ENCODE measurements at regions not wholly inside any gene's neighbourhood (a gene's known extent, or its start where the extent isn't known, plus 50 kb on each side); places are given as distances from the start of the nearest gene placed in this dataset.

- H2AFZ ChIP-seq (ENCODE audit: low read length), result no peak overlapping the region
- no peak overlapping the region for H3K4me3 ChIP-seq (ENCODE audit: low read length, poor library complexity, severe bottlenecking)
- H3K9me2 ChIP-seq (replicated peaks; ENCODE audit: low read depth, low read length), result no peaks in the 10 kb centered on the region
- no peaks in the 10 kb centered on the region for H3K27me3 ChIP-seq (ENCODE audit: insufficient read depth, low read length, poor library complexity, severe bottlenecking)
- no peaks in the 10 kb centered on the region for H4K20me1 ChIP-seq (ENCODE audit: insufficient read depth, low read length, poor library complexity, severe bottlenecking)
- no peaks in the 10 kb centered on the region for H3K4me1 ChIP-seq (ENCODE audit: insufficient read depth, low read length, poor library complexity, severe bottlenecking)
- no peak for TF ChIP-seq CTCF (conservative IDR thresholded peaks at IDR 0.05; ENCODE audit: low read length)
- TF ChIP-seq EZH2phosphoT487 (IDR thresholded peaks at IDR 0.05; ENCODE audit: borderline replicate concordance), result no peak
- no peaks in the 10 kb centered on the region for H3K79me2 ChIP-seq (ENCODE audit: insufficient read depth, low read length)
- no peaks in the 10 kb centered on the region for H3K36me3 ChIP-seq (ENCODE audit: insufficient read depth, low read length)
- H3K9me3 ChIP-seq (ENCODE audit: insufficient read depth, low read depth, low read length), result no peaks in the 10 kb centered on the region
- no peak overlapping the region for H3K9ac ChIP-seq (ENCODE audit: low read depth, low read length, poor library complexity, severe bottlenecking)
- H3K4me2 ChIP-seq (ENCODE audit: low read depth, low read length, poor library complexity, severe bottlenecking), result no peak overlapping the region
- H3F3A ChIP-seq (ENCODE audit: low read depth), result no peaks in the 10 kb centered on the region
These were observed 576.4 kb upstream of the SLIT2 start for GRCh38 chr4:19675172-19675811.

- Histone ChIP-seq H2AFZ (ENCODE audit: low read length) (no peak overlapping the region), H3K36me3 (ENCODE audit: insufficient read depth, low read length) (no peaks in the 10 kb centered on the region), H4K20me1 (ENCODE audit: insufficient read depth, low read length, poor library complexity, severe bottlenecking) (no peaks in the 10 kb centered on the region), H3K79me2 (ENCODE audit: insufficient read depth, low read length) (no peaks in the 10 kb centered on the region), H3K4me3 (ENCODE audit: low read length, poor library complexity, severe bottlenecking) (no peak overlapping the region), H3F3A (ENCODE audit: low read depth) (no peaks in the 10 kb centered on the region), H3K9me3 (ENCODE audit: insufficient read depth, low read depth, low read length) (no peaks in the 10 kb centered on the region), H3K27me3 (ENCODE audit: insufficient read depth, low read length, poor library complexity, severe bottlenecking) (no peaks in the 10 kb centered on the region), H3K4me1 (ENCODE audit: insufficient read depth, low read length, poor library complexity, severe bottlenecking) (no peaks in the 10 kb centered on the region), H3K9me2 (replicated peaks; ENCODE audit: low read depth, low read length) (no peaks in the 10 kb centered on the region), H3K9ac (ENCODE audit: low read depth, low read length, poor library complexity, severe bottlenecking) (no peak overlapping the region), H3K4me2 (ENCODE audit: low read depth, low read length, poor library complexity, severe bottlenecking) (no peak overlapping the region)
- TF ChIP-seq CTCF (conservative IDR thresholded peaks at IDR 0.05; ENCODE audit: low read length), result no peak
- TF ChIP-seq EZH2phosphoT487 (IDR thresholded peaks at IDR 0.05; ENCODE audit: borderline replicate concordance), result no peak
These were observed 592.6 kb upstream of the SLIT2 start for GRCh38 chr4:19659101-19659500.

- Histone ChIP-seq H3K4me1 (ENCODE audit: insufficient read depth, low read length, poor library complexity, severe bottlenecking) (no peaks in the 10 kb centered on the region), H3K79me2 (ENCODE audit: insufficient read depth, low read length) (no peaks in the 10 kb centered on the region), H3K36me3 (ENCODE audit: insufficient read depth, low read length) (no peaks in the 10 kb centered on the region), H3K9me3 (ENCODE audit: insufficient read depth, low read depth, low read length) (no peaks in the 10 kb centered on the region), H3K9me2 (replicated peaks; ENCODE audit: low read depth, low read length) (no peaks in the 10 kb centered on the region), H3K4me3 (ENCODE audit: low read length, poor library complexity, severe bottlenecking) (no peak overlapping the region), H2AFZ (ENCODE audit: low read length) (no peak overlapping the region), H3K4me2 (ENCODE audit: low read depth, low read length, poor library complexity, severe bottlenecking) (no peak overlapping the region), H3K9ac (ENCODE audit: low read depth, low read length, poor library complexity, severe bottlenecking) (no peak overlapping the region), H4K20me1 (ENCODE audit: insufficient read depth, low read length, poor library complexity, severe bottlenecking) (no peaks in the 10 kb centered on the region), H3K27me3 (ENCODE audit: insufficient read depth, low read length, poor library complexity, severe bottlenecking) (no peaks in the 10 kb centered on the region), H3F3A (ENCODE audit: low read depth) (no peaks in the 10 kb centered on the region)
- no peak for TF ChIP-seq CTCF (conservative IDR thresholded peaks at IDR 0.05; ENCODE audit: low read length)
- no peak for TF ChIP-seq EZH2phosphoT487 (IDR thresholded peaks at IDR 0.05; ENCODE audit: borderline replicate concordance)
These were observed 593.8 kb upstream of the SLIT2 start for GRCh38 chr4:19657856-19658255.

All from Loucy (cell line).